MCF 10A (cell line): ENCODE measurements at regions not wholly inside any gene's neighbourhood (a gene's known extent, or its start where the extent isn't known, plus 50 kb on each side); places are given as distances from the start of the nearest gene placed in this dataset.

Experiments
- BruUV-seq: library from RNA; stranded (reverse); fragments of 400-500 nt; replicated peaks from 2 replicates; lab custom pipeline; 2021; lab: Mats Ljungman, UMichigan
- CTCF ChIA-PET: fragments of 300-600 bp; sonication (Branson Sonifier 250); formaldehyde crosslinking; extraction: SDS; loops from one replicate; lab custom pipeline; 2021; ENCODE audit warnings: antibody characterized with exemption, inconsistent platforms; lab: Yijun Ruan, JAX
- POLR2A ChIA-PET: fragments of 300-600, 350-650 bp; sonication (Branson Sonifier 250); formaldehyde crosslinking; extraction: SDS; loops from one replicate; lab custom pipeline; 2020; ENCODE audit warnings: antibody characterized with exemption, inconsistent platforms; lab: Yijun Ruan, JAX
- DNase-seq: peaks from one replicate; pipeline ENCODE4 v3.0.0-alpha.2; 2018; ENCODE audit not compliant: unreplicated experiment
- H3K27ac Mint-ChIP-seq: one replicate; pipeline ENCODE4 v1.8.0; 2022; ENCODE audit warnings: mild to moderate bottlenecking, low read depth, mixed read lengths; ENCODE audit not compliant: unreplicated experiment
- H3K27me3 Mint-ChIP-seq: one replicate; pipeline ENCODE4 v1.8.0; 2022; ENCODE audit warnings: mixed read lengths; ENCODE audit not compliant: insufficient read depth, unreplicated experiment
- H3K36me3 Mint-ChIP-seq: one replicate; pipeline ENCODE4 v1.8.0; 2022; ENCODE audit warnings: mild to moderate bottlenecking, moderate library complexity, mixed read lengths; ENCODE audit not compliant: insufficient read depth, unreplicated experiment
- H3K4me1 Mint-ChIP-seq: one replicate; pipeline ENCODE4 v1.8.0; 2022; ENCODE audit warnings: mixed read lengths; ENCODE audit not compliant: insufficient read depth, unreplicated experiment
- H3K4me3 Mint-ChIP-seq: one replicate; pipeline ENCODE4 v1.8.0; 2022; ENCODE audit warnings: mild to moderate bottlenecking, moderate library complexity, mixed read lengths; ENCODE audit not compliant: unreplicated experiment
- H3K9me3 Mint-ChIP-seq: one replicate; pipeline ENCODE4 v1.8.0; 2022; ENCODE audit warnings: mixed read lengths; ENCODE audit not compliant: unreplicated experiment
- CTCF ChIP-seq: fragments of 200-600 bp; IDR thresholded peaks from one replicate; pipeline ENCODE4 v1.8.0; 2022; ENCODE audit warnings: antibody characterized with exemption, mild to moderate bottlenecking; ENCODE audit not compliant: unreplicated experiment
- intact Hi-C: fragments of 100-400 bp; cut with micrococcal nuclease; formaldehyde crosslinking; loops from 2 replicates; pipeline ENCODE4 v1.14.1; 2022

- H3K4me1 Mint-ChIP-seq = peaks cover 6% of the 10 kb centered on the region
- BruUV-seq = no TSS peak
- H3K36me3 Mint-ChIP-seq = no peaks in the 10 kb centered on the region
- intact Hi-C loops = no loop called here
- ChIA-PET POLR2A (no interaction called here), CTCF (interaction anchor here (0.7 to 1.0 kb wide), 2 partner anchors 15 to 107 kb away, joined by 3 to 4 read pairs; no protein-coding TSS in a partner anchor)
- H3K27me3 Mint-ChIP-seq = no peaks in the 10 kb centered on the region
- H3K9me3 Mint-ChIP-seq = no peaks in the 10 kb centered on the region
- no peak overlapping the region for H3K4me3 Mint-ChIP-seq
- no peak for DNase-seq
- TF ChIP-seq CTCF = no peak
- H3K27ac Mint-ChIP-seq = no peak overlapping the region
These were observed 137.0 kb downstream of the YIPF5 start for GRCh38 chr5:144033486-144033885.

GRCh38 chr5:144035046-144035740 lies 135.3 kb downstream of the YIPF5 start:
- no peak for DNase-seq
- no peaks in the 10 kb centered on the region for H3K9me3 Mint-ChIP-seq
- intact Hi-C loops = no loop called here
- BruUV-seq = no TSS peak
- no peak for TF ChIP-seq CTCF
- ChIA-PET CTCF (no interaction called here), POLR2A (no interaction called here)
- H3K4me1 Mint-ChIP-seq = peaks cover 6% of the 10 kb centered on the region
- H3K4me3 Mint-ChIP-seq = no peak overlapping the region
- H3K27me3 Mint-ChIP-seq = no peaks in the 10 kb centered on the region
- no peaks in the 10 kb centered on the region for H3K36me3 Mint-ChIP-seq
- no peak overlapping the region for H3K27ac Mint-ChIP-seq

- ChIA-PET CTCF (no interaction called here), POLR2A (no interaction called here)
- Mint-ChIP-seq H3K27me3 (no peaks in the 10 kb centered on the region), H3K4me3 (no peak overlapping the region), H3K4me1 (no peaks in the 10 kb centered on the region), H3K36me3 (no peaks in the 10 kb centered on the region), H3K9me3 (no peaks in the 10 kb centered on the region), H3K27ac (no peak overlapping the region)
- BruUV-seq = no TSS peak
- no peak for DNase-seq
- intact Hi-C loops = no loop called here
- TF ChIP-seq CTCF = no peak
These were observed 134.0 kb downstream of the YIPF5 start for GRCh38 chr5:144036476-144036875.

- no peak for DNase-seq
- ChIA-PET POLR2A (interaction anchor here (1.0 kb wide), 1 partner anchor 55 kb away, joined by 3 read pairs; no protein-coding TSS in a partner anchor), CTCF (no interaction called here)
- no peak overlapping the region for H3K4me3 Mint-ChIP-seq
- intact Hi-C loops = no loop called here
- no peak for TF ChIP-seq CTCF
- no peaks in the 10 kb centered on the region for H3K27me3 Mint-ChIP-seq
- H3K4me1 Mint-ChIP-seq = no peaks in the 10 kb centered on the region
- BruUV-seq = no TSS peak
- peaks cover 6% of the 10 kb centered on the region for H3K36me3 Mint-ChIP-seq
- no peak overlapping the region for H3K27ac Mint-ChIP-seq
- no peaks in the 10 kb centered on the region for H3K9me3 Mint-ChIP-seq
These were observed 129.7 kb downstream of the YIPF5 start for GRCh38 chr5:144040615-144041305.
